Parathyroid adenoma (tissue), 2 donors: ENCODE measurements at regions not wholly inside any gene's neighbourhood (a gene's known extent, or its start where the extent isn't known, plus 50 kb on each side); places are given as distances from the start of the nearest gene placed in this dataset.

Experiments used
- H2AFZ ChIP-seq: fragments of 300-600 bp; sonication (generic); one replicate; pipeline ENCODE4 v1.7.0; 2017; ENCODE audit warnings: antibody characterized with exemption, mild to moderate bottlenecking
- H3K27ac ChIP-seq: fragments of 300-600 bp; sonication (generic); one replicate; pipeline ENCODE4 v1.7.0; 2017
- H3K27me3 ChIP-seq: fragments of 300-600 bp; sonication (generic); one replicate; pipeline ENCODE4 v1.7.0; 2017; ENCODE audit warnings: low read length; ENCODE audit not compliant: control insufficient read depth, insufficient read depth
- H3K36me3 ChIP-seq: fragments of 300-600 bp; sonication (generic); one replicate; pipeline ENCODE4 v1.7.0; 2017; ENCODE audit warnings: low read length; ENCODE audit not compliant: control insufficient read depth, insufficient read depth
- H3K4me1 ChIP-seq: fragments of 300-600 bp; sonication (generic); one replicate; pipeline ENCODE4 v1.7.0; 2017; ENCODE audit warnings: control low read depth
- H3K4me2 ChIP-seq: fragments of 300-600 bp; sonication (generic); one replicate; pipeline ENCODE4 v1.7.0; 2017; ENCODE audit warnings: low read length
- H3K4me3 ChIP-seq: fragments of 300-600 bp; sonication (generic); one replicate; pipeline ENCODE4 v1.7.0; 2017; ENCODE audit warnings: low read depth, low read length
- H3K79me2 ChIP-seq: fragments of 300-600 bp; sonication (generic); one replicate; pipeline ENCODE4 v1.7.0; 2017; ENCODE audit warnings: control low read depth
- H3K9ac ChIP-seq: fragments of 300-600 bp; sonication (generic); one replicate; pipeline ENCODE4 v1.7.0; 2017; ENCODE audit warnings: mild to moderate bottlenecking
- H3K9me3 ChIP-seq: fragments of 300-600 bp; sonication (generic); one replicate; pipeline ENCODE4 v1.7.0; 2017; ENCODE audit warnings: low read length; ENCODE audit not compliant: control insufficient read depth
- TF ChIP-seq, protein P1 (sequence below): fragments of 300-600 bp; sonication (generic); IDR thresholded peaks from one replicate; pipeline ENCODE4 v1.7.0; 2017; ENCODE audit warnings: antibody characterized with exemption, mild to moderate bottlenecking
- donor health status: primary hyperparathyroidism.

- TF ChIP-seq, protein P1, sequence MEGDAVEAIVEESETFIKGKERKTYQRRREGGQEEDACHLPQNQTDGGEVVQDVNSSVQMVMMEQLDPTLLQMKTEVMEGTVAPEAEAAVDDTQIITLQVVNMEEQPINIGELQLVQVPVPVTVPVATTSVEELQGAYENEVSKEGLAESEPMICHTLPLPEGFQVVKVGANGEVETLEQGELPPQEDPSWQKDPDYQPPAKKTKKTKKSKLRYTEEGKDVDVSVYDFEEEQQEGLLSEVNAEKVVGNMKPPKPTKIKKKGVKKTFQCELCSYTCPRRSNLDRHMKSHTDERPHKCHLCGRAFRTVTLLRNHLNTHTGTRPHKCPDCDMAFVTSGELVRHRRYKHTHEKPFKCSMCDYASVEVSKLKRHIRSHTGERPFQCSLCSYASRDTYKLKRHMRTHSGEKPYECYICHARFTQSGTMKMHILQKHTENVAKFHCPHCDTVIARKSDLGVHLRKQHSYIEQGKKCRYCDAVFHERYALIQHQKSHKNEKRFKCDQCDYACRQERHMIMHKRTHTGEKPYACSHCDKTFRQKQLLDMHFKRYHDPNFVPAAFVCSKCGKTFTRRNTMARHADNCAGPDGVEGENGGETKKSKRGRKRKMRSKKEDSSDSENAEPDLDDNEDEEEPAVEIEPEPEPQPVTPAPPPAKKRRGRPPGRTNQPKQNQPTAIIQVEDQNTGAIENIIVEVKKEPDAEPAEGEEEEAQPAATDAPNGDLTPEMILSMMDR: no peak
- H3K79me2 ChIP-seq: no peaks in the 10 kb centered on the region
- no peak overlapping the region for H3K27ac ChIP-seq
- no peaks in the 10 kb centered on the region for H3K4me1 ChIP-seq
- H3K9ac ChIP-seq: no peak overlapping the region
- no peaks in the 10 kb centered on the region for H3K9me3 ChIP-seq
- H2AFZ ChIP-seq: no peak overlapping the region
- H3K27me3 ChIP-seq: no peaks in the 10 kb centered on the region
- no peaks in the 10 kb centered on the region for H3K36me3 ChIP-seq
- no peak overlapping the region for H3K4me3 ChIP-seq
- H3K4me2 ChIP-seq: no peak overlapping the region
Measured at GRCh38 chr20:10949930-10950783, 276.4 kb upstream of the JAG1 start.

- H3K27me3 ChIP-seq: no peaks in the 10 kb centered on the region
- no peak overlapping the region for H3K4me3 ChIP-seq
- no peak overlapping the region for H3K9ac ChIP-seq
- H3K79me2 ChIP-seq: no peaks in the 10 kb centered on the region
- no peak overlapping the region for H2AFZ ChIP-seq
- TF ChIP-seq, protein P1: no peak
- no peaks in the 10 kb centered on the region for H3K9me3 ChIP-seq
- H3K4me1 ChIP-seq: no peaks in the 10 kb centered on the region
- no peaks in the 10 kb centered on the region for H3K36me3 ChIP-seq
- H3K4me2 ChIP-seq: no peak overlapping the region
- H3K27ac ChIP-seq: no peak overlapping the region
Measured at GRCh38 chr20:10951216-10951615, 277.4 kb upstream of the JAG1 start.

DNA sequence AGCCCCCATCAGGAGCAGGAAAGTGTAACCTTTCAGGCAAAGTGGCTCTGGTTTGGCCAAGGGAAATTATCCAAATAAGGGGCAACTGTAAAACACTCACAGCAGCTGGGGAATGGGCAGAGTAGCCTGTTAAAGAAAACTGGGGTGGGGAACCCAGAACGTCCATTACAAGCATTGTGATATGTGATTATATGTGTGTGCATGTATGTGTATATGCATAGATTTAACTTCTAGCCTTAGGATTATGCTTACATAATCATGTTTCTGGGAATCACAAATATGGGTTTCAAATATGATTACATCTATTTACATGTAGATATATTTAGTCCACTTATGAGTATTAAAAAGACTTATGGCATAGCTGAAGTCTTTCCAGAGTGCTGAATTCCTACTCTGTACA lies 278.1 kb upstream of the JAG1 start:
- no peaks in the 10 kb centered on the region for H3K27me3 ChIP-seq
- no peaks in the 10 kb centered on the region for H3K36me3 ChIP-seq
- H3K27ac ChIP-seq: no peak overlapping the region
- no peaks in the 10 kb centered on the region for H3K4me1 ChIP-seq
- no peak overlapping the region for H3K4me3 ChIP-seq
- TF ChIP-seq, protein P1: no peak
- no peak overlapping the region for H3K9ac ChIP-seq
- H3K79me2 ChIP-seq: no peaks in the 10 kb centered on the region
- no peak overlapping the region for H3K4me2 ChIP-seq
- no peak overlapping the region for H2AFZ ChIP-seq
- no peaks in the 10 kb centered on the region for H3K9me3 ChIP-seq

DNA sequence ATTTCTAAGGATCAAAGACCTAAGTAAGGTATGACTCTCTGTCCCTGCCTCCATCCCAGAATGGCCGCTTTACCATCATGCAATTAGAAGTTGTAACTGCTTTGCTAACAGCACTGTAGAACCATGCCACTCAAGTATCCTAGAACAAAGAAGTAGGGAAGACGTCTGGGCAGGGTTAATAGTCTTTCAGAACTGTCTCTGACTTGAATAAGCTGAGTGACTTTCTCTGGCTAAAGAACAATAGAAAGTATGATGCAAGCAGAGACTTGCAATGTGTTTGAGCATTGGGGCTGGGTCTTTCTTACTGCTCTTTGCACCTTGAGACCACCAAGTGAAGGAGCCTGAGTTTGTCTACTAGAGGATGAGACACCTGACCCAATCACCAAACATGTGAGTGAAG lies 279.6 kb upstream of the JAG1 start:
- Histone ChIP-seq H3K27me3 (no peaks in the 10 kb centered on the region), H3K4me1 (no peaks in the 10 kb centered on the region), H3K4me2 (no peak overlapping the region), H3K27ac (no peak overlapping the region), H2AFZ (no peak overlapping the region), H3K9me3 (no peaks in the 10 kb centered on the region), H3K79me2 (no peaks in the 10 kb centered on the region), H3K4me3 (no peak overlapping the region), H3K9ac (no peak overlapping the region), H3K36me3 (no peaks in the 10 kb centered on the region)
- TF ChIP-seq, protein P1: no peak
